ENCODE measurements at regions not wholly inside any gene's neighbourhood (a gene's known extent, or its start where the extent isn't known, plus 50 kb on each side); places are given as distances from the start of the nearest gene placed in this dataset.

DNA sequence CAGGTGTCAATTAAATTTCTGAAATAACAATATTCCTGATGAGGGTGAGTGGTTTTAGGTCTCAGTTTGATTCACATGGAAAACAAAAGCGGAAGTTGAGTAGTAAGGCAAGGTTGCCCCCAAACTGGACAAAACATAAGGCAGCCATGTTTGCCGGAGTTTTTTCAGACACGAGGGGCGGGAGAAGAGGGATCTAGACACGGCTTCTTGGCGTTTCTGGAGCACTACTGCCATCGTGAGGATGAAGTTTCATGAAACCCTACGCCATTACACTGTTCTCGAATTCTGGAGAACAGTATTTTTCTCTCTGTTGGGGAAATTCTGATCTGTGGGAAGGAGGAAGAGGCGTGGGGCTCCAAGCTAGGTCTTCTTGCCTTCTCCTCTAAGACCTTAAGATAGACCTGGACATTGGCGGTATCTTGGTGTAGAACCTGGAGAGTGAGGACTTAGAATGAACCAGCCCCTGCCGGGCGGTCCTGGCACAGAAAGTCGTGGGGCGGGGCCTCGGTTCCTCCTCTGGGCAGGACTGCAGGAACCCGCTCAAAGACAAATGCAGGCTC is 160.3 kb downstream of the OR13H1 start:
- DNase-seq (ENCODE audit: low read depth), result no peak

- DNase-seq (ENCODE audit: low read depth), result no peak
Measured at GRCh38 chrX:131709553-131709952, 165.7 kb downstream of the OR13H1 start.

- no peak for DNase-seq (ENCODE audit: low read depth)
Measured at GRCh38 chrX:131711478-131711867, 167.6 kb downstream of the OR13H1 start.

DNA sequence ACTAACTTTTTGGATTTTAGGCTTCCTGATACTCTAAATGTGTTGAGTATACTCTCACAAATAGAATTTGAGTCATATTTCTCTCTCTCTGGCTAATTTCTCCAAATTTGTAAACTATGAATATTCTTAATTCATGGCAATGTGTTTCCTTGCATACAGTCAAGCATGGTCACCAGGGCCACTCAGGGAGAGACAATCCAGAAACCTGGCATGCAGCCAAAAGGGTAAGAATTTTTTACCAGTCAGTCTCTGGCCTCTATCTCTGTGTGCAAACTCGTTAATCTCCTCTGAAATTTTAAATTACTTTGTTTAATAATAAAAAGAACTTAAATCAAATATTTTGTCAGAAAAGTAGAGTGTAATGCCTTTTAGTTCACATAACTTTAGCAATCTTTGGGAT is 179.8 kb downstream of the OR13H1 start:
- DNase-seq (ENCODE audit: low read depth), result no peak

- DNase-seq (ENCODE audit: low read depth), result no peak
Measured at GRCh38 chrX:131724292-131724691, 180.4 kb downstream of the OR13H1 start.

DNA sequence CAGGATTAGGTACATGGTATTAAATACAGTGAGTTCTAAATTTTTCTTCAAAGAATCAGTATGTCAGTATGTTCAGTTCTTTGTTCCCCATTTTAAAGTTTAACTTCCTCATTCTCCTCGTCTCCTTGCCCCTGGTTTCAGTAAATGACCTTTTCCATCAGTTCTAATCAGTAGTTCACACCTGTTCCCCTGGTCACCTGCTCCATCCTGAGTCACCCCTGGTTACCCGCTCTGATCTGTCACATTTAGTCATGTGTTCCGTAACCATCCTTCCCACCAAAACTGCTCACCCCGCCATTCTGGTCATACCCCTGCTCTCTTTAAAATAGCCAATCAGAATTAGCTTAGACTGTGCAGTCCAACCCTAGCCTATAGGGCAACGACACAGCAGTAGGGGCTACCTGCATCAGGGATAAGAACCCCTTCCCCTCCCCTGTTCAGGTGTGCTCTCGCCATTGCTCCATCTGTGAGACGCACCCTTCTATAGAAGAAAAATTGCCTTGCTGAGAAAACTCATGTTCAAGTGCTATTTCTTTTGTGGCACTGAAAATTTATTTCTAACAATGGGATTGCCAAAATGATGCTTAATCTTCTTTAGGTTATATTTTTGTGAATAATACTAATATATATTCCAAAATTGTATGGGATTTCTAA is 181.3 kb downstream of the OR13H1 start:
- no peak for DNase-seq (ENCODE audit: low read depth)

- DNase-seq (ENCODE audit: low read depth), result no peak
Measured at GRCh38 chrX:131727778-131728177, 183.9 kb downstream of the OR13H1 start.

GRCh38 chrX:131728295-131729145 is 184.6 kb downstream of the OR13H1 start:
- no peak for DNase-seq (ENCODE audit: low read depth)

GRCh38 chrX:131729295-131729694 is 185.4 kb downstream of the OR13H1 start:
- DNase-seq (ENCODE audit: low read depth), result no peak

GRCh38 chrX:131734621-131735020 is 190.7 kb downstream of the OR13H1 start:
- DNase-seq (ENCODE audit: low read depth), result no peak

DNA sequence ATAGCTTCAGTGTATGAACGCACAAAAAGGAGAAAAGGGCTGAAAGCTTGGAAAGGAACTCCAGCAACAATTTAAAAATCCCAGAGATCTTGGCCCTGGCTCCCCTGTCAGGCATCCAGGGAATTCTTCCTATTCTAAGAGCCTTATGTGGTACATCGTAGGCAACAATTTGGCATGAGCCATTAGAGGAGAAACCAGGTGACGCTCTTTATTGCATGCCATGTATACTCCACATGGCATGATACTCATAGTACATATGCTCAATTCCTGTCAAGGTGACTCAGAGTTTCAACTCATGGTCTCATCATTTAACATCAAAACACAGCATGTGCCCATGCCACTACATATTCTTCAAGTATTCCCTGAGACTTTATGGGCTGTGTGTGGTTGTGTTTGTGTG is 191.3 kb downstream of the OR13H1 start:
- no peak for DNase-seq (ENCODE audit: low read depth)

DNA sequence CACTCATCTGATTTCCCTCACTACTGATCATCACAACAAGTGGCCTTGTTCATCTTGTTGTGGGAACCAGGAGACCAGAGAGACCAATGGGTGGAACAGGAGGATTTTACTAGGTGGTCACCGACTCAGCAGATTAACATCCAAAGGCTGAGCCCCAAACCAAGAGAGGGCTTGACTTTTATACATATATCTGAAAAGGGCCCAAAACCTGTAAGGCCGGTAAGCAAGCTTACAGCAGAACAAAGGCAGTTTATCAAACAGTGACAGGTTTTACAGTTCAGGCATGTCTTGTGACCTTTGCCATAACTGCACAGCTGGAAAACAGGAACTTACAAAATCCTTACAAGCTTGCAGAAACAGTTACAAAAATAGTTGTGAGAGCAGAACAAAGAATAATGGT is 195.9 kb downstream of the OR13H1 start:
- no peak for DNase-seq (ENCODE audit: low read depth)

DNA sequence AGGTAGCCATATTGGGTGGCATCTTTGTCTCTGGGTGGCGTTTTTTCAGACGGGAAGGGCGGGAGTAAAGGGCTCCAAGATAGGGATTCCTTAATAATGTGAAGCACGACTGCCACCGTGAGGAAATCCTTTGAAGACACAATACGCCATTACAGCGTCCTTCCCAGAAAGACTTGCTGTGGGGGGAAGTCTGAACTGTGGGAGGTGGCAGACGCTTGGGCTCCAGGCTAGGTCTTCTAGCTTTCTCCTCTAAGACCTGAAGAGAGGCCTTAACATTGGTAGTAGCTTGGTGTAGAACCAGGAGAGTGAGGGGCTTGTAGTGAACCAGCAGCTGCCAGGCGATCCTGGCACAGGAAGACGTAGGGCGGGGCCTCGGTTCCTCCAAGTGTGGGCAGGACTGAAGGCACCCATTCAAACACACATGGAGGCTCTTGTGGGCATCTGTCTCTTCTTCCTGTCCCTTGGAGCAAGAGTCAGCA is 197.3 kb downstream of the OR13H1 start:
- DNase-seq (ENCODE audit: low read depth), result no peak

GRCh38 chrX:131745942-131746489 is 202.1 kb downstream of the OR13H1 start:
- DNase-seq (ENCODE audit: low read depth), result no peak

GRCh38 chrX:131746491-131746968 is 202.7 kb downstream of the OR13H1 start:
- DNase-seq (ENCODE audit: low read depth), result no peak

DNA sequence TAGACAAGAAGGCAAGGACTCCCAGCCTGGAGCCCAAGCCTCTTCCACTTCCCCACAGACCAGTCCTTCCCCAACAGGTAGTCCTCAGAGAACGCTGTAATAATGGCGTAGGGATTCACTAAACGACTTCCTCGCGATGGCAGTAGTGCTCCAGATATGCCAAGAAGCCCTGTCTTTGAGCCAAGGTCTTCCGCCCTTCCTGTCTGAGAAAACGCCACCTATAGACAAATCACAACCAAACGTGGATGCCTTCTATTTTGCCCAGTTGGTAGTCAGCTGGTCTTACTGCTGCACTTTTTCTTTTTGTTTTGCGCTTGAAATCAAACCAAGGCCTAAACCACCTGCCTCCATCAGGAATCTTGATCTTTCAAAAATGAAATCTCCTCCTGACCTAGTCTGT is 203.3 kb downstream of the OR13H1 start:
- DNase-seq (ENCODE audit: low read depth), result no peak

GRCh38 chrX:131752493-131753198 is 208.8 kb downstream of the OR13H1 start:
- DNase-seq (ENCODE audit: low read depth), result no peak

DNA sequence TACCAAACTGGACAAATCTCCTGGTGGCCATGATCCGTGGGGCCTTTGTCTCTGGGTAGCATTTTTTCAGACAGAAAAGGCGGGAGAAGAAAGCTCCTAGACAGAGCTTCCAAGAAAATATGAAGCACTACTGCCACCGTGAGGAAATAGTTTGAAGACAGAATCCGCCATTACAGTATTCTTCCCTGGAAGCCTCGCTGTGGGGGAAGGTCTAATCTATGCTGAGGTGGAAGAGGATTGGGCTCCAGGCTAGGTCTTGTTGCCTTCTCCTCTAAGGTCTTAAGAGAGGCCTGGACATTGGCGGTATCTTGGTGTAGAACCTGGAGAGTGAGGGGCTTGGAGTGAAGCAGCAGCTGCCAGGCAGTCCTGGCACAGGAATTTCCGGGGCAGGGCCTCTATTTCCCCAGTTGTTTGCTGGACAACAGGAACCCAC is 218.9 kb downstream of the OR13H1 start:
- DNase-seq (ENCODE audit: low read depth), result no peak

- no peak for DNase-seq (ENCODE audit: low read depth)
Measured at GRCh38 chrX:131763674-131764073, 219.8 kb downstream of the OR13H1 start.

DNA sequence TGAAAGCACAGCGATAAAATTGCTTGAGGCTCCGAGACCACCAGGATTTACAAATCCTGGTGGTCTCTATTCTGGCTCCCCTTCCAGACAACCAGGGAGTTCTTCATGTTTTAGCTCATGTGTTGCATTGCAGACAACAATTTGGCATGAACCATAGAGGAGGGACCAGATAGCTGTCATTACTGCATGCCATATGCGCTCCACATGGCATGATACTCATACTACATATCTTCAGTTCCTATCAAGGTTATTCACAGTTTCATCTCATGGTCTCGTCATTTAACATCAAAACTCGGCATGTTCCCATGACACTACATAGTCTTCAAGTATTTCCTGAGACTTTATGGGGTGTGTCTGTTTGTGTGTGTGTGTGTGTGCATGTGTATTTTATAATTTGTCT is 220.3 kb downstream of the OR13H1 start:
- no peak for DNase-seq (ENCODE audit: low read depth)

DNA sequence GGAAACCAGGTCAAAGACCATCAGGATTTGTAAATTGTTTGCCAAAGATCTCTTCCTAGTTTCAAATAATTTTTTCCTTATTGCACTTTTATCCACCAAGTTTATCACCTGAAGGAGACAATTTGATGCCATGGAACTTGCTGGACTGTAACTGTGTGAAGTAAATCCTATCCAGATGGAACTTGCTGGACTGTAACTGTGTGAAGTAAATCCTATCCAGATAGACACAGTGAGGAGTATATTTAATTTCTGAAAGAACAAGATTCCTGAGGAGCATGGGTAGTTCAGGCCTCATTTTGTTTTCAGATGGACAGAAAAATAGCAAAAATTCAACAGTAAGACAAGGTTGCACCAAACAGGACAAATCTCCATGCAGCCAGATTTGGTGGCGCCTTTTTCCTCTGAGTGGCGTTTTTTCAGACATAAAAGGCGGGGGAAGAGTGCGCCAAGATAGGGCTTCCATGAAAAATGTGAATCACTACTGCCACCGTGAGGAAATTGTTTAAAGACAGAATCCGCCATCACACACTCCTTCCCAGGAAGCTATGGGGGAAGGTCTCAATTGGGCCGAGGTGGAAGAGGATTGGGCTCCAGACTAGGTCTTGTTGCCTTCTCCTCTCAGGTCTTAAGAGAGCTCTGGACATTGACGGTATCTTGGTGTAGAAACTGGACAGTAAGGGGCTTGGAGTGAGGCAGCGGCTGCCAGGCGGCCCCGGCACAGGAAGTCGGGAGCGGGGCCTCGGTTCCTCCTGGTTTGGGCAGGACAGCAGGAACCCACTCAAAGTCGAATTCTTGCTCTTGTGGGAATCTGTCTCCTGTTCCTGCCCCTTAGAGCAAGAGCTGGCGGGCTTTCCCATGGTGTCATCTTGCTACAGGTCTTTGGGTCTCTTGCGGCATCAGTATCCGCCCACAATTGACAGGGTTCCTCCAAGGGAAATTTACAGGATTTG is 234.7 kb downstream of the OR13H1 start:
- DNase-seq (ENCODE audit: low read depth), result no peak
